CD4-positive, alpha-beta T cell (primary cell): ENCODE measurements at regions not wholly inside any gene's neighbourhood (a gene's known extent, or its start where the extent isn't known, plus 50 kb on each side); places are given as distances from the start of the nearest gene placed in this dataset.

Experiments used
- ATAC-seq: fragments of 200-7000 bp; cut with Tn5 transposase; one replicate; pipeline ENCODE4 v1.10.0; 2022; ENCODE audit warnings: mild to moderate bottlenecking; ENCODE audit not compliant: poor library complexity
- CTCF ChIA-PET: fragments of 350-600 bp; sonication (Branson Sonifier 250); formaldehyde crosslinking; loops from one replicate; lab custom pipeline; 2021; ENCODE audit warnings: antibody characterized with exemption, inconsistent platforms; lab: Charles Lee
- POLR2A ChIA-PET: fragments of 350-600 bp; sonication (Branson Sonifier 250); formaldehyde crosslinking; loops from one replicate; lab custom pipeline; 2021; ENCODE audit warnings: antibody characterized with exemption, inconsistent platforms; lab: Charles Lee
- DNase-seq, 14 experiments: peaks; one replicate each; pipeline ENCODE4 v3.0.0-alpha.2; 2013 to 2020; ENCODE audit warnings: mixed read lengths in 2 of 14
- H3K27ac ChIP-seq, 2 donors: one replicate each; pipeline versions ENCODE4 v1.5.1 to v1.7.0; 2013; ENCODE audit warnings: low read length in 2 of 2, low read depth in 1 of 2, mild to moderate bottlenecking in 1 of 2
- H3K27me3 ChIP-seq, 2 experiments: 1 replicate in 1 of 2; 2 replicates in 1 of 2; pipeline versions ENCODE4 v1.6.1 to v1.7.0; 2013; ENCODE audit warnings: low read length in 2 of 2, control low read depth in 1 of 2, mild to moderate bottlenecking in 1 of 2, moderate library complexity in 1 of 2; ENCODE audit not compliant: insufficient read depth in 2 of 2, control insufficient read depth in 1 of 2
- H3K36me3 ChIP-seq: one replicate; pipeline ENCODE4 v1.6.1; 2013; ENCODE audit warnings: low read length, control low read depth; ENCODE audit not compliant: insufficient read depth
- H3K4me1 ChIP-seq: one replicate; pipeline ENCODE4 v1.6.1; 2013; ENCODE audit warnings: low read length, control low read depth; ENCODE audit not compliant: insufficient read depth
- H3K4me3 ChIP-seq: one replicate; pipeline ENCODE4 v1.5.1; 2013; ENCODE audit warnings: mild to moderate bottlenecking, low read length, moderate library complexity
- H3K9me3 ChIP-seq, 2 experiments: 1 replicate in 1 of 2; 2 replicates in 1 of 2; pipeline versions ENCODE4 v1.6.1 to v1.7.0; 2013; ENCODE audit warnings: low read length in 2 of 2, mild to moderate bottlenecking in 2 of 2, control low read depth in 1 of 2, moderate library complexity in 1 of 2; ENCODE audit not compliant: control insufficient read depth in 1 of 2, insufficient read depth in 1 of 2
- H3K27ac Mint-ChIP-seq: one replicate; pipeline ENCODE4 v1.8.0; 2020; ENCODE audit warnings: mixed read lengths
- H3K27me3 Mint-ChIP-seq: one replicate; pipeline ENCODE4 v1.8.0; 2021; ENCODE audit warnings: mixed read lengths
- H3K36me3 Mint-ChIP-seq: one replicate; pipeline ENCODE4 v1.8.0; 2021; ENCODE audit warnings: low read depth, mixed read lengths
- H3K4me1 Mint-ChIP-seq: one replicate; pipeline ENCODE4 v1.8.0; 2021; ENCODE audit warnings: low read depth, mixed read lengths
- H3K4me3 Mint-ChIP-seq: one replicate; pipeline ENCODE4 v1.8.0; 2020; ENCODE audit warnings: mild to moderate bottlenecking, mixed read lengths
- H3K9me3 Mint-ChIP-seq: one replicate; pipeline ENCODE4 v1.8.0; 2020; ENCODE audit warnings: mixed read lengths
- intact Hi-C, 2 experiments: fragments of 100-400 bp; cut with DNase I in 1 of 2; cut with micrococcal nuclease in 1 of 2; formaldehyde crosslinking; loops; one replicate each; pipeline versions ENCODE4 v1.15.1 to v1.9.0; 2023 to 2025; cut with DNase I, micrococcal nuclease
- TF ChIP-seq, protein P1 (sequence below): fragments of 200-600 bp; IDR thresholded peaks from one replicate; pipeline ENCODE4 v1.8.0; 2022; ENCODE audit warnings: antibody characterized with exemption, mild to moderate bottlenecking

DNA sequence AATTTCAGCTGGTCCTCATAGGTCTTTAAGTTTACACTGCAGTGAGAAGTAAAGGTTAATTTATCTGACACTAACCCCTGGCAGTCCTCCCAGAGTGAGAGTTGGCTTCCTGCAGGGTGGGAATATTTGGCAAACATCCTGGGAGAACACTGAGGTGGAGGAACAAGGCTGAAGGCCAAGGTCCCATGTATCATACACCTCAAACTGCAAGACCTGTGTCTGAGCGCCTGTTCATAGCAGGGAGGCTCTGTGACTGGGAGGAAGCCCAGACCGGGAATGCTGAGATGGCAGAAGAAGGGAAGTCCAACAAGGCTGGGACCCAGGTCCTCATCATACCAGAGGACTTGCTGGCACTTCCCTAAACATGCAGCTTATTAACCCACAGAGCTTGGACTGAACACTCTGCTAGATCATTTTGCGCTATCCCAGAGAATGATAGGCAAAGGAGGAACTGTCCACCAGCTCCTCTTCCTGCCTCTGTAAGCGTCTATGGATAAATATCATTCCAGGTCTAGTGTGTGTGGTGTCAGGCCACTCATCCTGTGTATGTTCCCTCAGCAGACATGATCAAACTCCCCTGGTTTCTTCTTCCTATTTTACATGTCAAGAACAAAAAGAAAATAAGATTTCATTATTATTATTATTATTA is 199.6 kb upstream of the CNOT2 start:
- H3K9me3 Mint-ChIP-seq: no peaks in the 10 kb centered on the region
- H3K27me3 ChIP-seq: peaks cover 0 to 3% of the 10 kb centered on the region in 2 experiments
- H3K9me3 ChIP-seq: no peaks in the 10 kb centered on the region
- intact Hi-C loops: no loop called here
- no peak overlapping the region for H3K27ac ChIP-seq
- H3K27ac Mint-ChIP-seq: no peak overlapping the region
- H3K4me1 Mint-ChIP-seq: no peaks in the 10 kb centered on the region
- TF ChIP-seq, protein P1, sequence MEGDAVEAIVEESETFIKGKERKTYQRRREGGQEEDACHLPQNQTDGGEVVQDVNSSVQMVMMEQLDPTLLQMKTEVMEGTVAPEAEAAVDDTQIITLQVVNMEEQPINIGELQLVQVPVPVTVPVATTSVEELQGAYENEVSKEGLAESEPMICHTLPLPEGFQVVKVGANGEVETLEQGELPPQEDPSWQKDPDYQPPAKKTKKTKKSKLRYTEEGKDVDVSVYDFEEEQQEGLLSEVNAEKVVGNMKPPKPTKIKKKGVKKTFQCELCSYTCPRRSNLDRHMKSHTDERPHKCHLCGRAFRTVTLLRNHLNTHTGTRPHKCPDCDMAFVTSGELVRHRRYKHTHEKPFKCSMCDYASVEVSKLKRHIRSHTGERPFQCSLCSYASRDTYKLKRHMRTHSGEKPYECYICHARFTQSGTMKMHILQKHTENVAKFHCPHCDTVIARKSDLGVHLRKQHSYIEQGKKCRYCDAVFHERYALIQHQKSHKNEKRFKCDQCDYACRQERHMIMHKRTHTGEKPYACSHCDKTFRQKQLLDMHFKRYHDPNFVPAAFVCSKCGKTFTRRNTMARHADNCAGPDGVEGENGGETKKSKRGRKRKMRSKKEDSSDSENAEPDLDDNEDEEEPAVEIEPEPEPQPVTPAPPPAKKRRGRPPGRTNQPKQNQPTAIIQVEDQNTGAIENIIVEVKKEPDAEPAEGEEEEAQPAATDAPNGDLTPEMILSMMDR: no peak
- no peaks in the 10 kb centered on the region for H3K36me3 Mint-ChIP-seq
- DNase-seq: no peak
- ATAC-seq: no peak
- H3K27me3 Mint-ChIP-seq: no peaks in the 10 kb centered on the region
- no peaks in the 10 kb centered on the region for H3K4me1 ChIP-seq
- no peak overlapping the region for H3K4me3 Mint-ChIP-seq
- ChIA-PET POLR2A (no interaction called here), CTCF (no interaction called here)
- H3K36me3 ChIP-seq: no peaks in the 10 kb centered on the region
- no peak overlapping the region for H3K4me3 ChIP-seq

- intact Hi-C loops: no loop called here
- no peaks in the 10 kb centered on the region for H3K9me3 Mint-ChIP-seq
Measured at GRCh38 chr12:70044167-70044566, 199.1 kb upstream of the CNOT2 start.

DNA sequence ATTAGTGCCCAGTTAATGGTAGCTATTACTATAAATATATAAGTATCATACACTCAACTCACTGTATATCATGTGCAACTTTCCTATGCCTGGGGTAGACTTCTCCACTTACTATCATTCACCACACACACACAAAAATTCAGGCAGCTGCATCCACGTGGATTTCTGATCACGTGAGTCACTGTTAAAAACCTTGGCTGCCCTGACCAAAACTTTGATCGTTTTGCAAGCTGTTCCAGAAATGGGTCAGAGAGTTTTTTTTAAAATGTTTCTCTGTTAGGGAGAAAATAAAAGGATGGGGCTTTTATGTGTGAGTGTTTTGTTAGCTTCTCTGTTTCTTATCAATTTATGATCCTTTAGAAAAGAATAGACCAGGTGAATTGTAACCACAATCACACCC is 198.2 kb upstream of the CNOT2 start:
- no peak overlapping the region for H3K27ac ChIP-seq
- no peaks in the 10 kb centered on the region for H3K36me3 ChIP-seq
- no peak for ATAC-seq
- H3K9me3 Mint-ChIP-seq: no peaks in the 10 kb centered on the region
- no peak for DNase-seq
- no peaks in the 10 kb centered on the region for H3K4me1 Mint-ChIP-seq
- H3K4me3 Mint-ChIP-seq: no peak overlapping the region
- H3K4me1 ChIP-seq: no peaks in the 10 kb centered on the region
- intact Hi-C loops: no loop called here
- no peak overlapping the region for H3K27ac Mint-ChIP-seq
- no peak overlapping the region for H3K4me3 ChIP-seq
- no peaks in the 10 kb centered on the region for H3K36me3 Mint-ChIP-seq
- TF ChIP-seq, protein P1: no peak
- ChIA-PET POLR2A (no interaction called here), CTCF (interaction anchor here (1.0 kb wide), 1 partner anchor 13 kb away, joined by 3 read pairs; no protein-coding TSS in a partner anchor)
- H3K9me3 ChIP-seq: no peaks in the 10 kb centered on the region
- peaks cover 0 to 3% of the 10 kb centered on the region in 2 experiments for H3K27me3 ChIP-seq
- no peaks in the 10 kb centered on the region for H3K27me3 Mint-ChIP-seq

More at GRCh38 chr12:70044167-70044566, 199.1 kb upstream of the CNOT2 start:
- H3K27me3 Mint-ChIP-seq: no peaks in the 10 kb centered on the region
- Histone ChIP-seq H3K27ac (no peak overlapping the region), H3K4me1 (no peaks in the 10 kb centered on the region), H3K4me3 (no peak overlapping the region), H3K9me3 (no peaks in the 10 kb centered on the region), H3K36me3 (no peaks in the 10 kb centered on the region), H3K27me3 (peaks cover 0 to 3% of the 10 kb centered on the region in 2 experiments)
- no peak for DNase-seq
- no peaks in the 10 kb centered on the region for H3K4me1 Mint-ChIP-seq
- no peaks in the 10 kb centered on the region for H3K36me3 Mint-ChIP-seq
- no peak for ATAC-seq
- H3K27ac Mint-ChIP-seq: no peak overlapping the region
- TF ChIP-seq, protein P1: no peak
- H3K4me3 Mint-ChIP-seq: no peak overlapping the region
- ChIA-PET CTCF (no interaction called here), POLR2A (no interaction called here)
